Nephron (organoid): ENCODE measurements at regions not wholly inside any gene's neighbourhood (a gene's known extent, or its start where the extent isn't known, plus 50 kb on each side); places are given as distances from the start of the nearest gene placed in this dataset.

Experiments used
- H3K27ac Mint-ChIP-seq, 3 experiments: 2 replicates each; pipeline ENCODE4 v1.8.0; 2020; ENCODE audit warnings: mixed read lengths in 3 of 3, mild to moderate bottlenecking in 2 of 3, moderate library complexity in 1 of 3
- H3K27me3 Mint-ChIP-seq: 2 replicates; pipeline ENCODE4 v1.8.0; 2021; ENCODE audit warnings: low read depth, mild to moderate bottlenecking, moderate library complexity, mixed read lengths
- H3K36me3 Mint-ChIP-seq: 2 replicates; pipeline ENCODE4 v1.8.0; 2020; ENCODE audit warnings: low read depth, mixed read lengths
- H3K4me1 Mint-ChIP-seq: 2 replicates; pipeline ENCODE4 v1.8.0; 2020; ENCODE audit warnings: mixed read lengths
- H3K4me3 Mint-ChIP-seq, 3 experiments: 2 replicates each; pipeline ENCODE4 v1.8.0; 2020; ENCODE audit warnings: mild to moderate bottlenecking in 3 of 3, mixed read lengths in 3 of 3, moderate library complexity in 2 of 3
- H3K9me3 Mint-ChIP-seq: 2 replicates; pipeline ENCODE4 v1.8.0; 2020; ENCODE audit warnings: mixed read lengths
- TF ChIP-seq, protein P1 (sequence below), 3 experiments: fragments of 200-600 bp; sonication (generic); IDR thresholded peaks; one replicate each; pipeline ENCODE4 v1.5.0; 2021; ENCODE audit warnings: antibody characterized with exemption in 3 of 3; ENCODE audit not compliant: unreplicated experiment in 3 of 3

- no peak overlapping the region for H3K4me3 Mint-ChIP-seq
- H3K4me1 Mint-ChIP-seq = peaks cover 10% of the 10 kb centered on the region
- no peaks in the 10 kb centered on the region for H3K36me3 Mint-ChIP-seq
- H3K9me3 Mint-ChIP-seq = no peaks in the 10 kb centered on the region
- TF ChIP-seq, protein P1, sequence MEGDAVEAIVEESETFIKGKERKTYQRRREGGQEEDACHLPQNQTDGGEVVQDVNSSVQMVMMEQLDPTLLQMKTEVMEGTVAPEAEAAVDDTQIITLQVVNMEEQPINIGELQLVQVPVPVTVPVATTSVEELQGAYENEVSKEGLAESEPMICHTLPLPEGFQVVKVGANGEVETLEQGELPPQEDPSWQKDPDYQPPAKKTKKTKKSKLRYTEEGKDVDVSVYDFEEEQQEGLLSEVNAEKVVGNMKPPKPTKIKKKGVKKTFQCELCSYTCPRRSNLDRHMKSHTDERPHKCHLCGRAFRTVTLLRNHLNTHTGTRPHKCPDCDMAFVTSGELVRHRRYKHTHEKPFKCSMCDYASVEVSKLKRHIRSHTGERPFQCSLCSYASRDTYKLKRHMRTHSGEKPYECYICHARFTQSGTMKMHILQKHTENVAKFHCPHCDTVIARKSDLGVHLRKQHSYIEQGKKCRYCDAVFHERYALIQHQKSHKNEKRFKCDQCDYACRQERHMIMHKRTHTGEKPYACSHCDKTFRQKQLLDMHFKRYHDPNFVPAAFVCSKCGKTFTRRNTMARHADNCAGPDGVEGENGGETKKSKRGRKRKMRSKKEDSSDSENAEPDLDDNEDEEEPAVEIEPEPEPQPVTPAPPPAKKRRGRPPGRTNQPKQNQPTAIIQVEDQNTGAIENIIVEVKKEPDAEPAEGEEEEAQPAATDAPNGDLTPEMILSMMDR (IDR thresholded peaks at IDR 0.05; ENCODE audit: unreplicated experiment in 3 of 3) = no peak
- no peaks in the 10 kb centered on the region for H3K27me3 Mint-ChIP-seq
- H3K27ac Mint-ChIP-seq = no peak overlapping the region
Observed at GRCh38 chr11:98559961-98560360, 460.8 kb upstream of the CNTN5 start.

DNA sequence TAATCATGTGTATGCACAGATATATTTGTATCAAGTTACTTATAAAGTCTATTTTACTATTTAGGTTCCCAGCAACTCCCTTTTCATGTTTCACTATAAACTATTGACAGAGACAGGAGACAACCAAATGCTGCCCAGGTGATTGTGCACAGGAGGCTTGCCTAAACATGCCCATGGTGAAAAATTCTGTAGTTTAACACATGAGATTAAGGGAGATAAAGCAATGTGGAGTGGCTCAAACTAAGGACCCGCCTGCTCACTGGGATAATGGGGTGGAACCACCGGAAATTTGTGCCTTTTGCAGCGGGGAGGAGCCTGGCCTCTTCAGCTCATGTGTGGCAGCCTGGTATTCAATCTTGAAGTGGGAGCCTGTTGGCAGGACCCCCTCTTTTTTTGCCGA is 459.5 kb upstream of the CNTN5 start:
- Mint-ChIP-seq H3K27me3 (no peaks in the 10 kb centered on the region), H3K27ac (no peak overlapping the region), H3K4me1 (peaks cover 10% of the 10 kb centered on the region), H3K9me3 (no peaks in the 10 kb centered on the region), H3K4me3 (no peak overlapping the region), H3K36me3 (no peaks in the 10 kb centered on the region)
- TF ChIP-seq, protein P1 (IDR thresholded peaks at IDR 0.05; ENCODE audit: unreplicated experiment in 3 of 3) = no peak

- Mint-ChIP-seq H3K36me3 (no peaks in the 10 kb centered on the region), H3K9me3 (no peaks in the 10 kb centered on the region), H3K4me3 (no peak overlapping the region), H3K27ac (no peak overlapping the region), H3K4me1 (peaks cover 10% of the 10 kb centered on the region), H3K27me3 (no peaks in the 10 kb centered on the region)
- TF ChIP-seq, protein P1 (IDR thresholded peaks at IDR 0.05; ENCODE audit: unreplicated experiment in 3 of 3) = no peak
Observed at GRCh38 chr11:98561877-98562395, 458.8 kb upstream of the CNTN5 start.

DNA sequence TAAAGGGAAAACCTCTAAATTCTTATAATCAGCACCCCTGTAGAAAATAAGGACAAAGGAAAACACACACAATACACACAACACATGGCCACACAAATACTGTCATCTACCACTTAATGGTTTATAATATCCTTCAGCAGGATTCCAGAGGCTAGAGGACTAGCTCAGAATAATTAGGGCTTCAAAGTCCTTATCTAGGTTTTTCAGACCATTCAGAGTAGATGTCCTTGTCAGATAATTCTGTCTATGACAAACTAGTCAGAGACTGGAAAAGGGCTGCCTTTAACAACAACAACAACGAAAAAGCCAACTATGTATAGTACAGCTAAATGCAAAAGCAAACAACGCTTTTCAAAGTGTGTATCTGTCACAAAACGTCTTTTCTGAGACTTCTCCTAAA is 456.5 kb upstream of the CNTN5 start:
- Mint-ChIP-seq H3K4me1 (peaks cover 16% of the 10 kb centered on the region), H3K27ac (no peak overlapping the region), H3K36me3 (no peaks in the 10 kb centered on the region), H3K27me3 (no peaks in the 10 kb centered on the region), H3K9me3 (no peaks in the 10 kb centered on the region), H3K4me3 (no peak overlapping the region)
- TF ChIP-seq, protein P1 (IDR thresholded peaks at IDR 0.05; ENCODE audit: unreplicated experiment in 3 of 3) = no peak

- no peaks in the 10 kb centered on the region for H3K27me3 Mint-ChIP-seq
Observed at GRCh38 chr11:98564881-98565280, 455.9 kb upstream of the CNTN5 start.

DNA sequence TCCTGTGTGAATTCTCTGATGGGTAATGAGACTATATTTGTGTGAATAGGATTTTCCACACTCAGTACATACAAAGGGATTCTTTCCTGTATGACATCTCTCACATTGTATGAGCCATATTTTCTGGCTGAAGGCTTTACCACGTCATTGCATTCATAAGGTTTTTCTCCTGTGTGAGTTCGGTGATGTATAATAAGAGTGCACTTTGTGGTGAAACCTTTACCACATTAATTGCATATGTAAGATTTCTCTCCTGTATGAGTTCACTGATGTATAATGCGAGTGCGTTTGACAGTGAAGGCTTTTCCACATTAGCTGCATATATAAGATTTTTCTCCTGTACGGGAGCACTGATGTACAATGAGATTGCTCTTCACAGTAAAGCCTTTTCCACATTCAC is 455.4 kb upstream of the CNTN5 start:
- Mint-ChIP-seq H3K4me3 (no peak overlapping the region), H3K27me3 (no peaks in the 10 kb centered on the region), H3K9me3 (no peaks in the 10 kb centered on the region), H3K36me3 (no peaks in the 10 kb centered on the region), H3K4me1 (peaks cover 20% of the 10 kb centered on the region), H3K27ac (no peak overlapping the region)
- TF ChIP-seq, protein P1 (IDR thresholded peaks at IDR 0.05; ENCODE audit: unreplicated experiment in 3 of 3) = no peak

More at GRCh38 chr11:98564881-98565280, 455.9 kb upstream of the CNTN5 start:
- TF ChIP-seq, protein P1 (IDR thresholded peaks at IDR 0.05; ENCODE audit: unreplicated experiment in 3 of 3) = no peak
- Mint-ChIP-seq H3K9me3 (no peaks in the 10 kb centered on the region), H3K4me3 (no peak overlapping the region), H3K36me3 (no peaks in the 10 kb centered on the region), H3K4me1 (peaks cover 16% of the 10 kb centered on the region), H3K27ac (no peak overlapping the region)
